Endothelial cell of umbilical vein (primary cell): ENCODE measurements at regions not wholly inside any gene's neighbourhood (a gene's known extent, or its start where the extent isn't known, plus 50 kb on each side); places are given as distances from the start of the nearest gene placed in this dataset.

Experiments
- BruUV-seq: library from RNA; stranded (reverse); fragments of 400-500 nt; replicated peaks from 2 replicates; lab custom pipeline; 2021; lab: Mats Ljungman, UMichigan
- CTCF ChIA-PET: fragments of 300-600, 350-600 bp; sonication (Branson Sonifier 250); formaldehyde crosslinking; loops from one replicate; lab custom pipeline; 2021; ENCODE audit warnings: antibody characterized with exemption, inconsistent platforms; lab: Charles Lee
- POLR2A ChIA-PET: fragments of 300-600, 350-600 bp; sonication (Branson Sonifier 250); formaldehyde crosslinking; loops from one replicate; lab custom pipeline; 2021; ENCODE audit warnings: antibody characterized with exemption, inconsistent platforms; lab: Charles Lee
- DNase-seq: peaks from one replicate; pipeline ENCODE4 v3.0.0-alpha.2; 2011; ENCODE audit warnings: low read depth, low spot score
- FAIRE-seq: peaks from 2 replicates; lab custom pipeline; 2011; peaks lifted over from hg19 to GRCh38; lab: Jason Lieb, UNC
- H2AFZ ChIP-seq: 2 replicates; pipeline ENCODE4 v1.6.0; 2012; ENCODE audit warnings: low read depth, low read length, control low read depth, inconsistent platforms
- H3K27ac ChIP-seq: 2 replicates; pipeline ENCODE4 v1.5.1; 2011; ENCODE audit warnings: low read depth, mild to moderate bottlenecking, control low read depth, low read length, moderate library complexity; ENCODE audit not compliant: insufficient read depth
- H3K27me3 ChIP-seq, 2 experiments: 2 replicates each; pipeline versions ENCODE4 v1.6.0 to v1.6.1; 2011; ENCODE audit warnings: low read length in 2 of 2, mixed read lengths in 1 of 2; ENCODE audit not compliant: control insufficient read depth in 2 of 2, insufficient read depth in 2 of 2
- H3K36me3 ChIP-seq, 2 experiments: 2 replicates in 1 of 2; 3 replicates in 1 of 2; pipeline ENCODE4 v1.5.1; 2011; ENCODE audit warnings: low read length in 2 of 2, mild to moderate bottlenecking in 1 of 2, moderate library complexity in 1 of 2; ENCODE audit not compliant: control insufficient read depth in 2 of 2, insufficient read depth in 2 of 2; ENCODE audit errors: extremely low read depth in 1 of 2
- H3K4me1 ChIP-seq: 3 replicates; pipeline ENCODE4 v1.5.1; 2011; ENCODE audit warnings: mild to moderate bottlenecking, low read length; ENCODE audit not compliant: control insufficient read depth, insufficient read depth; ENCODE audit errors: extremely low read depth
- H3K4me2 ChIP-seq: 2 replicates; pipeline ENCODE4 v1.6.1; 2011; ENCODE audit warnings: low read length, control low read depth, mixed read lengths; ENCODE audit not compliant: insufficient read depth
- H3K4me3 ChIP-seq, 3 experiments: fragments of 200-600 bp in 1 of 3; sonication (generic), shearing (Covaris generic) in 1 of 3; replicated peaks in 1 of 3; 2 replicates each; pipeline ENCODE4 v1.5.1; 2011 to 2016; ENCODE audit warnings: control low read depth in 3 of 3, low read length in 3 of 3, mild to moderate bottlenecking in 2 of 3, inconsistent platforms in 1 of 3, low read depth in 1 of 3, moderate library complexity in 1 of 3; ENCODE audit not compliant: insufficient read depth in 1 of 3
- H3K79me2 ChIP-seq: 2 replicates; pipeline ENCODE4 v1.6.0; 2012; ENCODE audit warnings: low read length, inconsistent platforms; ENCODE audit not compliant: control insufficient read depth, insufficient read depth
- H3K9ac ChIP-seq: replicated peaks from 2 replicates; pipeline ENCODE3; 2011; ENCODE audit warnings: low read length, control low read depth; ENCODE audit not compliant: insufficient read depth; ENCODE audit errors: extremely low read depth
- H3K9me1 ChIP-seq: replicated peaks from 3 replicates; pipeline ENCODE4 v1.6.0; 2011; ENCODE audit warnings: mild to moderate bottlenecking, low read length; ENCODE audit not compliant: control insufficient read depth, insufficient read depth; ENCODE audit errors: extremely low read depth
- H3K9me3 ChIP-seq: replicated peaks from 2 replicates; pipeline ENCODE4 v1.5.1; 2012; ENCODE audit warnings: low read length, inconsistent platforms; ENCODE audit not compliant: control insufficient read depth, insufficient read depth
- H4K20me1 ChIP-seq: replicated peaks from 2 replicates; pipeline ENCODE3; 2011; ENCODE audit warnings: mild to moderate bottlenecking, low read length; ENCODE audit not compliant: control insufficient read depth, insufficient read depth; ENCODE audit errors: extremely low read depth
- CTCF ChIP-seq, 2 donors: IDR thresholded peaks; 1 replicate in 1 of 2; 2 replicates in 1 of 2; pipeline ENCODE4 v1.5.1; 2011; ENCODE audit warnings: low read length in 2 of 2, mild to moderate bottlenecking in 2 of 2, moderate library complexity in 2 of 2, control low read depth in 1 of 2, inconsistent platforms in 1 of 2, low read depth in 1 of 2; ENCODE audit not compliant: insufficient read depth in 1 of 2; ENCODE audit errors: extremely low read depth in 1 of 2
- EZH2 ChIP-seq: IDR thresholded peaks from 2 replicates; pipeline ENCODE4 v1.6.1; 2012; ENCODE audit warnings: borderline replicate concordance, low read depth, mild to moderate bottlenecking, moderate library complexity, low read length, inconsistent platforms; ENCODE audit not compliant: severe bottlenecking
- FOS ChIP-seq: IDR thresholded peaks from 2 replicates; pipeline ENCODE4 v1.6.1; 2011; ENCODE audit warnings: mild to moderate bottlenecking, low read length, moderate library complexity, borderline replicate concordance; ENCODE audit not compliant: insufficient read depth
- GATA2 ChIP-seq: IDR thresholded peaks from 2 replicates; pipeline ENCODE4 v1.7.0; 2011; ENCODE audit warnings: low read depth, mild to moderate bottlenecking, moderate library complexity, mixed read lengths, low read length; ENCODE audit not compliant: insufficient read length, insufficient read depth
- JUN ChIP-seq: IDR thresholded peaks from 2 replicates; pipeline ENCODE4 v1.6.1; 2011; ENCODE audit warnings: borderline replicate concordance, low read depth; ENCODE audit not compliant: insufficient read length, insufficient read depth
- MAX ChIP-seq: IDR thresholded peaks from 2 replicates; pipeline ENCODE4 v1.6.1; 2011; ENCODE audit not compliant: insufficient read depth, insufficient read length
- MYC ChIP-seq: IDR thresholded peaks from one replicate; pipeline ENCODE4 v1.6.1; 2011; ENCODE audit warnings: mild to moderate bottlenecking, low read depth, low read length
- POLR2A ChIP-seq: IDR thresholded peaks from 2 replicates; pipeline ENCODE4 v1.6.1; 2012; ENCODE audit warnings: low read depth, mild to moderate bottlenecking, control low read depth, low read length
- POLR2AphosphoS5 ChIP-seq: IDR thresholded peaks from 2 replicates; pipeline ENCODE4 v1.6.1; 2012; ENCODE audit warnings: low read depth, mild to moderate bottlenecking, control low read depth, low read length, moderate library complexity; ENCODE audit not compliant: insufficient read depth
- dilution Hi-C: fragments of 300-500 bp; cut with MboI; formaldehyde crosslinking; loops from one replicate; pipeline ENCODE4 v1.15.0; 2019; ENCODE audit warnings: low sequenced_read_pairs; ENCODE audit not compliant: extremely low pct_ligation_motif_present
- intact Hi-C: fragments of 100-400 bp; cut with micrococcal nuclease; formaldehyde crosslinking; loops from one replicate; pipeline ENCODE4 v1.10.0; 2022

GRCh38 chr11:26234451-26234850 lies 97.5 kb upstream of the ANO3 start:
- no peak overlapping the region for H3K4me3 ChIP-seq
- ChIA-PET CTCF (interaction anchor here (1.1 kb wide), 1 partner anchor 16 kb away, joined by 3 read pairs; no protein-coding TSS in a partner anchor), POLR2A (no interaction called here)
- H3K79me2 ChIP-seq: no peaks in the 10 kb centered on the region
- no peak overlapping the region for H3K4me2 ChIP-seq
- H2AFZ ChIP-seq: peak overlapping the region; percentile 18
- FAIRE-seq (peak; percentile 44), DNase-seq (peak; percentile 73)
- H3K4me1 ChIP-seq: peaks cover 35% of the 10 kb centered on the region
- intact Hi-C loops (no loop called here), dilution Hi-C loops (loop anchor here (25.0 kb wide), 1 partner anchor 247 kb away; no protein-coding TSS in a partner anchor)
- H3K27me3 ChIP-seq: no peaks in the 10 kb centered on the region
- peak overlapping the region; percentile 12 for H3K27ac ChIP-seq
- no TSS peak for BruUV-seq
- no peaks in the 10 kb centered on the region for H3K9me1 ChIP-seq
- no peaks in the 10 kb centered on the region for H3K36me3 ChIP-seq
- no peaks in the 10 kb centered on the region for H4K20me1 ChIP-seq
- no peak overlapping the region for H3K9ac ChIP-seq
- TF ChIP-seq GATA2 (no peak), JUN (peak; percentile 78), CTCF (IDR thresholded peaks at IDR 0.05; ENCODE audit: extremely low read depth in 1 of 2, insufficient read depth in 1 of 2, low read depth in 1 of 2, low read length in 2 of 2) (no peak), FOS (peak; percentile 89), EZH2 (no peak), POLR2A (no peak), POLR2AphosphoS5 (no peak), MYC (no peak), MAX (no peak)
- no peaks in the 10 kb centered on the region for H3K9me3 ChIP-seq
